ENCODE measurements at regions not wholly inside any gene's neighbourhood (a gene's known extent, or its start where the extent isn't known, plus 50 kb on each side); places are given as distances from the start of the nearest gene placed in this dataset.

DNA sequence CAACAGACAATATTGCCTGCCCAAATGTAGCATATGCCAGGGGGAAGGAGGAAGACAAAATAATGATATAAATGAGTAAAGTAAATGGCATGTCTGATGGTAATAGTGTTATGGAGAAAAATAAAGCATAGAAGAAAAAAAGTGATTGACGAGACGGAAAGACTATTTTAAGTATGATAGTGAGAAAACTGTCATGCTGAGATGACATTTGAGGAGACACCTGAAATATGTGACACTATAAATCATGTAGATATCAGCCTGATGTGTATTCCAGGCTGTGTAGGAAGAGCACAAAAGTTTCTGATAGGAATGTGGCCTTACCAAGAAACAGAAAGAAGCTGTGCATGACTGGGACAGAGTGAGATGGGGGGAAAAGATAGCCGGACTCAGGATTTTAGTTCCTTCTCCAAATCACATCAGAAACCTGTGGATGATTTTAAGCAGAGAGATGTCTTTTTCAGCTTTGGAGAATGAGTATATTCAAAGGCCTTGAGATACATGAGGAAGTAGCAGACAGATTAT is 387.3 kb upstream of the SYT4 start:
- Histone ChIP-seq H3K4me3 (replicated peaks in 1 of 2; ENCODE audit: low read depth in 1 of 2, low read length in 2 of 2) (no peak overlapping the region), H3K9me2 (ENCODE audit: insufficient read depth) (no peaks in the 10 kb centered on the region), H3K9ac (ENCODE audit: low read length) (no peak overlapping the region), H2AFZ (ENCODE audit: low read depth, low read length, poor library complexity, severe bottlenecking) (no peak overlapping the region), H4K20me1 (ENCODE audit: insufficient read depth) (no peaks in the 10 kb centered on the region; the same call in 1 of the 2 replicates), H3K27ac (ENCODE audit: low read depth, low read length) (no peak overlapping the region), H3K27me3 (ENCODE audit: insufficient read depth, low read length) (no peaks in the 10 kb centered on the region), H3K4me2 (ENCODE audit: low read length) (no peak overlapping the region), H3K79me2 (ENCODE audit: insufficient read depth, low read length) (no peaks in the 10 kb centered on the region), H3K36me3 (ENCODE audit: control insufficient read depth in 1 of 2, insufficient read depth in 2 of 2, low read length in 2 of 2) (no peaks in the 10 kb centered on the region), H3K9me3 (ENCODE audit: control insufficient read depth in 1 of 2, insufficient read depth in 1 of 2, low read depth in 1 of 2, low read length in 2 of 2) (peaks cover 7 to 8% of the 10 kb centered on the region in 2 experiments; a peak in 2 of 4 replicates), H3K4me1 (ENCODE audit: control insufficient read depth in 1 of 2, insufficient read depth in 2 of 2, low read length in 2 of 2) (no peaks in the 10 kb centered on the region)
- RAD21 ChIA-PET (ENCODE audit: low non-redundant PET in 1 of 2, low total read pairs in 2 of 2, uncharacterized antibody in 2 of 2, unreplicated experiment in 2 of 2) = no interaction called here
- ATAC-seq (no peak), DNase-seq (ENCODE audit: low read depth, low spot score) (no peak)
- intact Hi-C loops (cut with micrococcal nuclease) = no loop called here
- TF ChIP-seq ELF1 (IDR thresholded peaks at IDR 0.05; ENCODE audit: borderline replicate concordance, low read depth) (no peak), EZH2phosphoT487 (IDR thresholded peaks at IDR 0.05; ENCODE audit: borderline replicate concordance) (no peak), CTCF (IDR thresholded peaks at IDR 0.05 in 2 of 3, conservative IDR thresholded peaks at IDR 0.05 in 1 of 3; ENCODE audit: borderline replicate concordance in 1 of 3, insufficient read depth in 1 of 3, low read depth in 2 of 3, low read length in 2 of 3) (no peak), EGR1 (IDR thresholded peaks at IDR 0.05; ENCODE audit: low read depth) (no peak), RAD21 (IDR thresholded peaks at IDR 0.05; ENCODE audit: low read depth) (no peak), SRF (IDR thresholded peaks at IDR 0.05; ENCODE audit: low read depth) (no peak), ZNF274 (IDR thresholded peaks at IDR 0.05; ENCODE audit: low read depth, low read length) (no peak), ZFX (IDR thresholded peaks at IDR 0.05) (no peak), ZBTB33 (IDR thresholded peaks at IDR 0.05; ENCODE audit: extremely low read depth, insufficient replicate concordance, low read length) (no peak), CBX3 (IDR thresholded peaks at IDR 0.05; ENCODE audit: low read depth) (no peak), MAX (IDR thresholded peaks at IDR 0.05) (no peak), YY1 (IDR thresholded peaks at IDR 0.05; ENCODE audit: extremely low read depth, insufficient replicate concordance, low read depth, low read length) (no peak), SIN3A (IDR thresholded peaks at IDR 0.05; ENCODE audit: low read depth) (no peak), EZH2 (IDR thresholded peaks at IDR 0.05) (no peak), CEBPB (IDR thresholded peaks at IDR 0.05; ENCODE audit: low read depth) (no peak), SP1 (IDR thresholded peaks at IDR 0.05; ENCODE audit: low read depth) (no peak), TCF7L2 (IDR thresholded peaks at IDR 0.05; ENCODE audit: borderline replicate concordance, extremely low read depth, insufficient read depth, insufficient read length) (no peak)
- TF ChIP-seq, protein P1, sequence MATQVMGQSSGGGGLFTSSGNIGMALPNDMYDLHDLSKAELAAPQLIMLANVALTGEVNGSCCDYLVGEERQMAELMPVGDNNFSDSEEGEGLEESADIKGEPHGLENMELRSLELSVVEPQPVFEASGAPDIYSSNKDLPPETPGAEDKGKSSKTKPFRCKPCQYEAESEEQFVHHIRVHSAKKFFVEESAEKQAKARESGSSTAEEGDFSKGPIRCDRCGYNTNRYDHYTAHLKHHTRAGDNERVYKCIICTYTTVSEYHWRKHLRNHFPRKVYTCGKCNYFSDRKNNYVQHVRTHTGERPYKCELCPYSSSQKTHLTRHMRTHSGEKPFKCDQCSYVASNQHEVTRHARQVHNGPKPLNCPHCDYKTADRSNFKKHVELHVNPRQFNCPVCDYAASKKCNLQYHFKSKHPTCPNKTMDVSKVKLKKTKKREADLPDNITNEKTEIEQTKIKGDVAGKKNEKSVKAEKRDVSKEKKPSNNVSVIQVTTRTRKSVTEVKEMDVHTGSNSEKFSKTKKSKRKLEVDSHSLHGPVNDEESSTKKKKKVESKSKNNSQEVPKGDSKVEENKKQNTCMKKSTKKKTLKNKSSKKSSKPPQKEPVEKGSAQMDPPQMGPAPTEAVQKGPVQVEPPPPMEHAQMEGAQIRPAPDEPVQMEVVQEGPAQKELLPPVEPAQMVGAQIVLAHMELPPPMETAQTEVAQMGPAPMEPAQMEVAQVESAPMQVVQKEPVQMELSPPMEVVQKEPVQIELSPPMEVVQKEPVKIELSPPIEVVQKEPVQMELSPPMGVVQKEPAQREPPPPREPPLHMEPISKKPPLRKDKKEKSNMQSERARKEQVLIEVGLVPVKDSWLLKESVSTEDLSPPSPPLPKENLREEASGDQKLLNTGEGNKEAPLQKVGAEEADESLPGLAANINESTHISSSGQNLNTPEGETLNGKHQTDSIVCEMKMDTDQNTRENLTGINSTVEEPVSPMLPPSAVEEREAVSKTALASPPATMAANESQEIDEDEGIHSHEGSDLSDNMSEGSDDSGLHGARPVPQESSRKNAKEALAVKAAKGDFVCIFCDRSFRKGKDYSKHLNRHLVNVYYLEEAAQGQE (IDR thresholded peaks at IDR 0.05; ENCODE audit: low read depth) = no peak
- TF ChIP-seq, protein P2, sequence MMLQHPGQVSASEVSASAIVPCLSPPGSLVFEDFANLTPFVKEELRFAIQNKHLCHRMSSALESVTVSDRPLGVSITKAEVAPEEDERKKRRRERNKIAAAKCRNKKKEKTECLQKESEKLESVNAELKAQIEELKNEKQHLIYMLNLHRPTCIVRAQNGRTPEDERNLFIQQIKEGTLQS (IDR thresholded peaks at IDR 0.05) = no peak
- CTCF ChIA-PET = no interaction called here
- BruUV-seq (replicated peaks) = no TSS peak
- POLR2A ChIA-PET = no interaction called here

Data from HCT116 (cell line).